IPS-18c (cell line): ENCODE measurements at regions not wholly inside any gene's neighbourhood (a gene's known extent, or its start where the extent isn't known, plus 50 kb on each side); places are given as distances from the start of the nearest gene placed in this dataset.

Experiments used
- H3K4me3 ChIP-seq: 2 replicates; pipeline ENCODE4 v1.7.0; 2013; ENCODE audit warnings: low read depth, mild to moderate bottlenecking, low read length, moderate library complexity; ENCODE audit not compliant: insufficient read depth
- H3K9me3 ChIP-seq: one replicate; pipeline ENCODE4 v1.6.1; 2013; ENCODE audit warnings: mild to moderate bottlenecking, low read length, moderate library complexity; ENCODE audit not compliant: control insufficient read depth, insufficient read depth

DNA sequence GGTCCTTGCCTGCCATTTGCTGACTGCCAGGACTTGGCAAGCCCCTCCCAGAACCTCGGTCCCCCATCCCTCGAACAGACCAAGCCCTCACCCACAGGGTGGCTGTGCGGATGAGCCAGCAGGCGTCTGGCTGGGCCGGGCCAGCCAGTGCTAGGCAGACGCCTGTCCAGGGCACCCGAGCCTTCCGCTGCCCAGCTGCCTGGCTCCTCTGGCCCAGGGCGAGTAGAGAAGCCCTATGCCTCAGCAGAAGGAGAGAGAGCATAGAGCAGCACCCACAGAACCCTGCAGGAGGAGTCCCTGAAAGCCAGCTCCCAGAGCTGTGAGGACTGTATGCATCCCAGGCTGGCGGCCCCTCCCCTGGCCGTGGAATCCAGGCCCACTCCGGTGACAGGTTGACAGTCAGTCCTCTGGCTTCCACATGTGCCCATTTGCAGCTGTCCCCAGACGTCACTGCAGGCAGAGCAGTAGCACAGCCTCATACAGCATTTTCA lies 62.1 kb upstream of the GLI2 start:
- Histone ChIP-seq H3K4me3 (no peak overlapping the region), H3K9me3 (peaks cover 2% of the 10 kb centered on the region)

DNA sequence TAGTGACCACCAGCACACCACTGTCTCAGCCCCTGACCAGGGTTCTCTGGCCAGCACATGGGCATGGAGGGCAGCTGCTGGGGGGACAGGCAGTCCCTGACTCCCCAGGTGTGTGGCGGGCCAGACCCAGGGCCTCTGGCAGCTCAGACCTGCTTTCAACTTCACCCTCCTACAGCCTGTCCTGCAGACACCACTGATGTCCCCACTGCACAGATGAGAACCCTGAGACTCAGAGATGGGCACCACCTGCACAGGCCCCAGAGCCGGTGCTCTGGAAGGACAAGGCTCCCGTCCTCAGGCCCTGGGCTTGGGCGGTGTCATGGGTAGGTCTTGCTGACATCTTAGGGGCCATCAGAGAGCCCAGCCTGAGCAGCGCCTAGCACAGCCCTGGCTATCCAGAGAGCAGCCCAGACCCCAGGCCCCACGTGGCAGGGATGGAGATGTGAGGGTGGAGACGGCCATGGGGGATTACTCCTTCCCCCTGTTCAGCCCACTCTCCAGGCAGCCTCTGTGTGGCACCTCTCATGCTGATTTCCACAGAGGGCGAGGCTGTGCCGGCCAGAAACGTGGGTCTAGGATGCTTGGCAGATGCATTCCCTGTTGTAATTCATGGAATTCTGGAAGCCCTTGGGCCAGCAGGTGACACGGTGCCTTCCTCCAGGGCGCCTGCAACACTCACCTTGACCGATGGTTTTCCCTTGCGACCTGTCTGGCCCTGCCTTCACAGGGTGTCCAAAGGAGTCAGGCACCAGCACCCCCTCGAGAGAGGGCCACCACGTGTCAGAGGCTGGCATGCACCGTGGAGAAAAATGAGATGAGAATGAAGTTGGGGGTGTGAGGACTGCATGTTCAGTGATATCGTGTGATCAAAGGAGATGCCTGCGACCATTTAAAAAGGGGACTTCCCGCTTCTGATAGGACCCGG lies 61.2 kb upstream of the GLI2 start:
- Histone ChIP-seq H3K9me3 (peaks cover 2% of the 10 kb centered on the region), H3K4me3 (no peak overlapping the region)

DNA sequence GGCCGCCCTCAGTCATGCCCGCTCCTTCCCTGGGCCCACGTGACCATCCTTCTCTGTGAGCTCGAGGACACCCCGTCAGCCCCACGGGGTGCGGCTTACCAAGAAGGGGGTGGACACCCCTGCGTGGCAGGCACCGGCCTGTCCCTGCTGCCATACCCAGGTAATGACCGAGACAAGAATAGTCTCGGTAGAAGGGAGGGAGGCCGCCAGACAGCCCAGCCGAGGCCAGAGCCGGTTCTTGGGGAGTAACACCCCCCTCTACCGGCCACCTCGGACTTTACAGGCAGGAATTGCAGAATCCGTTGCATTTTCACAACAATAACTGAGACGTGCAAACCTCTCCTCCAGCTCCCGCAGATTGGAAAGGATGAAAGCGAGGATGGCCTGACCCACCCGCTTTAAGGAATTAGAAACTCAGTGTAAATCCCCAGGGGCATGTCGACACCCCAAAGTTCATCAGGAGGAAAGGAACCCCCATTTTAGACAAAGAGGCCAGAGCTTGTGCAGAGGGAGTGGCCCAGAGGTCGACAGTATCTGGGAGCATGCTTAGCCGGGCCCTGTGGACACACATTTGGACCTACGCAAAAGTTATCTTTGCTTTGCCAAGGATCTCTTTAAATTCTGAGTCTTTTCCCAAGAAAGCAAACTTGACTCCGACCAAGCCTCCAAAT lies 60.1 kb upstream of the GLI2 start:
- Histone ChIP-seq H3K4me3 (no peak overlapping the region), H3K9me3 (peaks cover 2% of the 10 kb centered on the region)

- Histone ChIP-seq H3K9me3 (peaks cover 2% of the 10 kb centered on the region), H3K4me3 (no peak overlapping the region)
These were observed 58.4 kb upstream of the GLI2 start for GRCh38 chr2:120677221-120677620.

DNA sequence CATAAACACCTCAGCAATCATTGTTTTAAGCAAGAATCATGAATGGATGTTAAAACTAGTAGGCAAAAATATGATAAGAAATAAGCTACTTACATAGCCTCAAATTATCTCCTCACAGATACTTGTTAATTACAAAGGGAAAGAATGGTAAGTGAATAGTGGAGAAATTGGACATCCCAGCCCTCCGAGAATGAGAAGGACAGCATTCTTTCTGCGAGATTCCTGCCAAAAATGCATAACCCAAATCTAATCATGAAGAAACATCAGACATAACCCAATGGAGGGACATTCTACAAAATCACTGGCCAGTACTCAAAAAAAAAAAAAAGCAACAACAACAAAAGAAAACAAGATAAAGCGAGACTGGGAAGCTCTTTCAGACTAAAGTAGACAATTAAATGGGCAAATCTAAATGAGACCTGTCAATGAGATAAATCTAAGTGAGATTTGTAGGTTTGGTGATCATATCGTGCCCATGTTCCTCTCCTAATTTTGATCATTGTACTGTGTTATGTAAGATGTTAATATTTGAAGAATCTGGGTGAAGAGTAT lies 57.9 kb upstream of the GLI2 start:
- peaks cover 2% of the 10 kb centered on the region for H3K9me3 ChIP-seq
- no peak overlapping the region for H3K4me3 ChIP-seq

DNA sequence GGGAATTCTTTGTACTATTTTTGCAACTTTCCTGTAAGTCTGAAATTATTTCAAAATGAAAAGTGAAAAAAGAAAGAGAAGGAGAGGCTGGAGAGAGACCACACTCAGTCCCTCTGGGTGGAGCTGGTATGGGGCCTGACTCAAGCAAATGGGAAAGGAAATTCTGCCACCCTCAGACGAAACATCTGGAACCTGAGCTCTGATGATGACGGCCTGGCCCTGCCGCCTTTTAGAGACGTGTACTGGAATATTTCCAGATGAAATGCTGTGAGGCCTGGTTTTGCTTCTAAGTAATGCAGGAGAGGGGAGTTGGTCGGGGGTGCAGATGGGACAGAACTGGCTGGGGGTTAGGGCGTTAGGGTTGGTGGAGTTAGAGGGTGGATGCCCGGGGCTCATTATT lies 57.4 kb upstream of the GLI2 start:
- Histone ChIP-seq H3K4me3 (no peak overlapping the region), H3K9me3 (peaks cover 2% of the 10 kb centered on the region)

GRCh38 chr2:120678926-120679325 lies 56.7 kb upstream of the GLI2 start:
- H3K9me3 ChIP-seq, result peaks cover 2% of the 10 kb centered on the region
- H3K4me3 ChIP-seq, result no peak overlapping the region

DNA sequence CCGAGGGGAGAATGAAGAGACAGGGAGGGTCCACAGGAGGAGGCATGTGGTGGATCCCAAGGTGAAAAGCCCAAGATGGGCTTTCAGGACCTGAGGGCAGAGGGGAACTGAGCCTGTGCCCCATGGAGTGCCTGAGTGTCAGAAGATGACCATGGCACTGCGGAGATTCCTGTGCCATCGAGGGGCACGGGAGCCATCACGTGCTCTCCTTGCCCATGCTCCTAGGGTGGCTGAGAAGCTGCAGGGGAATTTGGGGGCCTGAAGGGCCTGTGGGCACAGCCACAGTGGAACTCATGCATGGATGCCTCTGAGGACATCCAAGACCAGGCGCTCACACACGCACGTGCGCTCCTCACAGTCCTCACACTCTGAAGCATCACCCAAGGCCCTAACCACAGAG lies 56.1 kb upstream of the GLI2 start:
- Histone ChIP-seq H3K4me3 (no peak overlapping the region), H3K9me3 (peaks cover 2% of the 10 kb centered on the region)

DNA sequence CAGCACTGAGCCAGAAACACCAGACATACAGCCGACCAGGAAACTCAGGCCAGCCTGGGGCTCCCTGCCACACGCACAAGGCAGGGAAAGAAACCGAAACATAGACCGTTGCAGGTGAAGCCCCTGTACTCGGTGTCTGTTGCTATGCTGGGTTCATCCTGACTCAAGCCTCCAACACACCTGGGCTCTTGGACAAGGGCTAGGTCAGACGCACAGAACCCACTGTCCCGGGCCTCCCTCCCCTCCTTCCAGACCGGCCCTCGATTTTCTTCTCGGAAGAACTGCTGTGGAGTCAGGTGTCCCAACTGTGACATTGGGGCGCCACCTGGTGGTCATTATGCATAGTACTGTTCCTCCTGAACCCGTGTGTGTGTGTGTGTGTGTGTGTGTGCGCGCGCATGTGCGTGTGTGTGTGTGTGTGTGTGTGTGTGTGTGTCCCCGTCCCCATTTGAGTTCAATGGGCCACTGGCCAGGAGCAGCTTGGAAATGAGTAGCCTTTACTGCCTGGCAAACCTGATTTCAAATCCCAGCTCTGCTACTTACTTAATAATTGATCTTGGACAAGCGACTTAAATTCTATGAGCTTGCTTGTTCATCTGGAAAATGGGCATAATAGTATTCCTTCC lies 55.4 kb upstream of the GLI2 start:
- no peak overlapping the region for H3K4me3 ChIP-seq
- H3K9me3 ChIP-seq, result peaks cover 2% of the 10 kb centered on the region

- Histone ChIP-seq H3K9me3 (no peaks in the 10 kb centered on the region), H3K4me3 (no peak overlapping the region)
These were observed 54.5 kb upstream of the GLI2 start for GRCh38 chr2:120681181-120681580.

DNA sequence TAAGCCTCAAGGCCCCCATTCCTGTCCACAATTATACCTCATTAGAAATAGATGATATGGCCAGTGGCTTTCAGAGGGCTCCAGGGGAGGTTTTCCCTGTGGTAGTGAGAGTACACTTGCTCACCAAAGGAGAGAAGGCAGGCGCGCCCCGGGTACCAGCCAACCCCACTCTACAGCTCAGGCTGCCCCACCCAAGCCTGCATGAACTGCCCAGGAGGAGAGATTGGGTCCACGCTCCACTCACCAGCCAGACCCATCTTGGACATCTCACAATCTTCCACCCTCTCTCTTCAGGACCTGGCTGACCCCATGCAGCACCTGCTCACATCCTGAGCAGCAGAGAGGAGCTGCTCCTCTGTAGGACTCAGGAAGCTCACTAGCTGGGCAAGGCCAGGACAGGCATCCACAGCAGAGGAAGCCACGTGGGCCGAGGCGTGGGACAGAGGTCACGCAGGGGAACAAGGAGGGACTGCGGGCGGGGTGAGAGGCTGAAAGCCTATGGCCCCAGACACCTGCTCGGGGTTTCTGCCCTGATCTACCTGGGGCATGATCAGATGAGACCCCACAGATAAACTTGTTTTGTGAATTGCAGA lies 53.9 kb upstream of the GLI2 start:
- no peaks in the 10 kb centered on the region for H3K9me3 ChIP-seq
- no peak overlapping the region for H3K4me3 ChIP-seq

DNA sequence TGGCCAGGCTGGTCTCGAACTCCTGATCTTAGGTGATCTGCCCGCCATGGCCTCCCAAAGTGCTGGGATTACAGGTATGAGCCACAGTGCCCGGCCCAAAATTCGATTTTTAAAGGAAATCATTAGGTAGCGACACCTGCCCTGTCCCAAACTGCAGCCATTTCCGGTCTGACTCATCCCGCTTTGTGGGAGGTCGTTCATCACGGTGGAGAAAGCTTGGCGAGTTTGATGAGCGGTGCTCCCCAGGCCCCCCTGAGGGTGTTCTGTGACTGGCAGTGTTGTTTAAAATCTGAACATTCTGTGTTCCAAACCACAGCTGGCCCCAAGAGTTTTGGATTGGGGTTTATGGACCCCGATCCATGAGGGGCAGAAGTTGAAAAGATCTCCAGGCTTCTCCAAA lies 53.0 kb upstream of the GLI2 start:
- Histone ChIP-seq H3K4me3 (no peak overlapping the region), H3K9me3 (no peaks in the 10 kb centered on the region)

- no peaks in the 10 kb centered on the region for H3K9me3 ChIP-seq
- no peak overlapping the region for H3K4me3 ChIP-seq
These were observed 52.6 kb upstream of the GLI2 start for GRCh38 chr2:120683081-120683480.

DNA sequence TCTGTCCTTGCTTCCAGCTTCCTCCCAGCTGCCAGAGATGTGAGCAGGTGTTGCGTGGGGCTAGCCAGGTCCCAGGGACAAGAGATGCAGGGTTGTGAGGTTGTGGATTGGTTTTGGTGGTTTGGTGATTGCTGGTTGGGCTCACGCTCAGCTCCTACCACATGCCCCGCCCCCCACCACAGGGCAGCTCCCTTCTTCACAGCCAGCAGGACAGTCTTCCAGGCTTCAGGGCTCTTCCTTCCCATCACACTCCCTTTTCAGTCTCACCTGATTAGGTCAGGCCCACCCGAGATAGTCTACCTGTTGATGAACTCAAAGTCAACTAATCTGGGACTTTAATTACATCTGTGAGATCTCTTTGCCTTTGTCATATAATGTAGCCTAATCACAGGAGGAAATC lies 52.0 kb upstream of the GLI2 start:
- Histone ChIP-seq H3K4me3 (no peak overlapping the region), H3K9me3 (no peaks in the 10 kb centered on the region)

DNA sequence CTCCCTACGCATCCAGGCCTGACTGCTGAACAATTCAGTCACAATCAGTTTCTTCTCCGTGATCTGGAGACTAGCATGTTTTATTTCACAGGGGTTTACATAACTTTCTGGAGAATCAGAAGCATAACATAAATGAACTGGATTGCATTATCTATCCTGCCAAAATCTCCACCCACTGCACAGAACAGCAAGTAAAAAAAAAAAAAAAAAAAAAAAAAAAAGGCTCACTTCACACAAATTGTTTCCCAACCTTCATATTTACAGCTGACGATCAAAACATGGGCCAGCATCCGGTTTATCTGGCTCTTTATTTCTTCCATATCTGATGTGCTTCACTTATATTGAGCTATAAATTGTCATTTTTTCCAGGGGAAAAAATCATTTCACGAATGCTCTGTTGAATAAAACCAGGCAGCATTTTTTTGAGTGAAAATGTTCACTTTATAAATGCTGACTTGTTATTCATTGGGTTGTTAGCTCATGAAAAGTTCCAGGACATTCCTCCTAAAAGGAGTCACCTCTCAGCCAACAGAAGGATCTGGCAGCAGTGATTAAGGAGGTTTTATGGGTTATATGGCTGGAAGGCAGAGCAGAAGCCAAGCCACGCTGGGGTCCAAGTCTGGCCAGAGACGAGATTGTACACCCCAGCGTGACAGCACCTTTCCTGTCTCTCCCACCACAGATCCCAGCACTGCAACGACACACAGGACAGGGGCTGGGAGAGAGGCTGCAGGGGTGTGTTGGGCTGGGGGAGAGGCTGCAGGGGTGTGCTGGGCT lies 51.2 kb upstream of the GLI2 start:
- Histone ChIP-seq H3K9me3 (no peaks in the 10 kb centered on the region), H3K4me3 (no peak overlapping the region)

- Histone ChIP-seq H3K4me3 (no peak overlapping the region), H3K9me3 (no peaks in the 10 kb centered on the region)
These were observed 50.3 kb upstream of the GLI2 start for GRCh38 chr2:120685066-120685973.
